GM12874 (cell line): ENCODE measurements at regions not wholly inside any gene's neighbourhood (a gene's known extent, or its start where the extent isn't known, plus 50 kb on each side); places are given as distances from the start of the nearest gene placed in this dataset.

Experiments used
- TF ChIP-seq, protein P1 (sequence below): IDR thresholded peaks from 2 replicates; pipeline ENCODE4 v1.5.1; 2011; ENCODE audit warnings: low read depth, mild to moderate bottlenecking, control low read depth, low read length, moderate library complexity; ENCODE audit not compliant: insufficient read depth

DNA sequence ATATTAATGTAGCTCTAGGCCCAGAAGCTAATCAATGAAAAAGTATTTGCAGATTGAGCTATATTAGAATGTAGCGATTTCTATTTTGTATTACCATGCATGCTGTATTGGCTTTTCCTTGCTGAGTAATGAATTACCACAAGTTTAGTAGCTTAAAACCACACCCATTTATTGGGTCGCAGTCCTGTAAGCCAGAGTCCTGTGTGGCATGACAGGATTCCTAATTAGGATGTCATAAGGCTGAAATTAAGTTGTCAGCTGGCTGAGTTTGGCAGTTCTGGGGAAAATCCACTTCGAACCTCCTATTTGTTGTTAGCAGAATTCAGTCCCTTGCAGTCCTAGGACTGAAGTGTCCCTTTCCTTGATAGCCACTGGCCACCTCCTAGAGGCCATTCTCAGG lies 50.3 kb upstream of the HHIP start:
- TF ChIP-seq, protein P1, sequence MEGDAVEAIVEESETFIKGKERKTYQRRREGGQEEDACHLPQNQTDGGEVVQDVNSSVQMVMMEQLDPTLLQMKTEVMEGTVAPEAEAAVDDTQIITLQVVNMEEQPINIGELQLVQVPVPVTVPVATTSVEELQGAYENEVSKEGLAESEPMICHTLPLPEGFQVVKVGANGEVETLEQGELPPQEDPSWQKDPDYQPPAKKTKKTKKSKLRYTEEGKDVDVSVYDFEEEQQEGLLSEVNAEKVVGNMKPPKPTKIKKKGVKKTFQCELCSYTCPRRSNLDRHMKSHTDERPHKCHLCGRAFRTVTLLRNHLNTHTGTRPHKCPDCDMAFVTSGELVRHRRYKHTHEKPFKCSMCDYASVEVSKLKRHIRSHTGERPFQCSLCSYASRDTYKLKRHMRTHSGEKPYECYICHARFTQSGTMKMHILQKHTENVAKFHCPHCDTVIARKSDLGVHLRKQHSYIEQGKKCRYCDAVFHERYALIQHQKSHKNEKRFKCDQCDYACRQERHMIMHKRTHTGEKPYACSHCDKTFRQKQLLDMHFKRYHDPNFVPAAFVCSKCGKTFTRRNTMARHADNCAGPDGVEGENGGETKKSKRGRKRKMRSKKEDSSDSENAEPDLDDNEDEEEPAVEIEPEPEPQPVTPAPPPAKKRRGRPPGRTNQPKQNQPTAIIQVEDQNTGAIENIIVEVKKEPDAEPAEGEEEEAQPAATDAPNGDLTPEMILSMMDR: no peak
